Lower lobe of right lung (tissue), 2 donors: ENCODE measurements at regions not wholly inside any gene's neighbourhood (a gene's known extent, or its start where the extent isn't known, plus 50 kb on each side); places are given as distances from the start of the nearest gene placed in this dataset.

Source experiments
- ATAC-seq, 2 donors: fragments of 200-7000 bp; cut with Tn5 transposase; one replicate each; pipeline ENCODE4 v1.9.1; 2020 to 2022; ENCODE audit warnings: mild to moderate bottlenecking in 2 of 2, moderate library complexity in 2 of 2
- DNase-seq: peaks from one replicate; pipeline ENCODE4 v3.0.0-alpha.2; 2020
- H3K27ac ChIP-seq: fragments of 200-600 bp; one replicate; pipeline ENCODE4 v1.8.0; 2022
- H3K27me3 ChIP-seq: fragments of 200-600 bp; one replicate; pipeline ENCODE4 v1.8.0; 2022; ENCODE audit warnings: low read depth
- H3K36me3 ChIP-seq: fragments of 200-600 bp; one replicate; pipeline ENCODE4 v1.8.0; 2022; ENCODE audit warnings: mild to moderate bottlenecking
- H3K4me1 ChIP-seq: fragments of 200-600 bp; one replicate; pipeline ENCODE4 v1.8.0; 2022
- H3K4me3 ChIP-seq: fragments of 200-600 bp; one replicate; pipeline ENCODE4 v1.8.0; 2022; ENCODE audit warnings: mild to moderate bottlenecking
- H3K9me3 ChIP-seq: fragments of 200-600 bp; one replicate; pipeline ENCODE4 v1.8.0; 2022
- CTCF ChIP-seq: fragments of 200-600 bp; IDR thresholded peaks from one replicate; pipeline ENCODE4 v1.8.0; 2022; ENCODE audit warnings: antibody characterized with exemption, mild to moderate bottlenecking
- intact Hi-C: fragments of 100-400 bp; cut with DNase I; formaldehyde crosslinking; loops from one replicate; pipeline ENCODE4 v1.11.0; 2022
- donor health status: DM: no; HTN: yes; CAD: no; lungs with severe emphysema.

GRCh38 chr16:52171481-52171880 is 375.5 kb downstream of the TOX3 start:
- Histone ChIP-seq H3K4me3 (no peak overlapping the region), H3K4me1 (no peaks in the 10 kb centered on the region), H3K9me3 (no peaks in the 10 kb centered on the region), H3K27ac (no peak overlapping the region), H3K36me3 (no peaks in the 10 kb centered on the region), H3K27me3 (no peaks in the 10 kb centered on the region)
- DNase-seq (no peak), ATAC-seq (no peak)
- intact Hi-C loops: no loop called here
- no peak for TF ChIP-seq CTCF

- Histone ChIP-seq H3K4me1 (no peaks in the 10 kb centered on the region), H3K4me3 (no peak overlapping the region), H3K9me3 (no peaks in the 10 kb centered on the region), H3K27ac (no peak overlapping the region), H3K36me3 (no peaks in the 10 kb centered on the region), H3K27me3 (no peaks in the 10 kb centered on the region)
- ATAC-seq (no peak), DNase-seq (no peak)
- intact Hi-C loops: no loop called here
- no peak for TF ChIP-seq CTCF
Measured at GRCh38 chr16:52167328-52167727, 379.6 kb downstream of the TOX3 start.

GRCh38 chr16:52165961-52166360 is 381.0 kb downstream of the TOX3 start:
- Histone ChIP-seq H3K9me3 (no peaks in the 10 kb centered on the region), H3K27me3 (no peaks in the 10 kb centered on the region), H3K4me3 (no peak overlapping the region), H3K27ac (no peak overlapping the region), H3K4me1 (no peaks in the 10 kb centered on the region), H3K36me3 (no peaks in the 10 kb centered on the region)
- TF ChIP-seq CTCF: no peak
- DNase-seq: no peak
- intact Hi-C loops: no loop called here
- ATAC-seq: no peak

GRCh38 chr16:52149003-52149402 is 397.9 kb downstream of the TOX3 start:
- Histone ChIP-seq H3K27me3 (no peaks in the 10 kb centered on the region), H3K27ac (no peak overlapping the region), H3K9me3 (no peaks in the 10 kb centered on the region), H3K4me3 (no peak overlapping the region), H3K36me3 (no peaks in the 10 kb centered on the region), H3K4me1 (no peaks in the 10 kb centered on the region)
- TF ChIP-seq CTCF: no peak
- ATAC-seq (no peak), DNase-seq (no peak)
- intact Hi-C loops: no loop called here

- no peaks in the 10 kb centered on the region for H3K9me3 ChIP-seq
- intact Hi-C loops: no loop called here
- H3K27ac ChIP-seq: no peak overlapping the region
- no peaks in the 10 kb centered on the region for H3K27me3 ChIP-seq
- no peaks in the 10 kb centered on the region for H3K4me1 ChIP-seq
- no peak for ATAC-seq
- DNase-seq: no peak
- H3K4me3 ChIP-seq: no peak overlapping the region
- no peaks in the 10 kb centered on the region for H3K36me3 ChIP-seq
- no peak for TF ChIP-seq CTCF
Measured at GRCh38 chr16:52141871-52142270, 405.1 kb downstream of the TOX3 start.

- Histone ChIP-seq H3K4me3 (no peak overlapping the region), H3K36me3 (no peaks in the 10 kb centered on the region), H3K27me3 (no peaks in the 10 kb centered on the region), H3K27ac (no peak overlapping the region), H3K9me3 (no peaks in the 10 kb centered on the region), H3K4me1 (no peaks in the 10 kb centered on the region)
- DNase-seq: no peak
- ATAC-seq: no peak
- TF ChIP-seq CTCF: no peak
- intact Hi-C loops: no loop called here
Measured at GRCh38 chr16:52128361-52128760, 418.6 kb downstream of the TOX3 start.
